ENCODE measurements at regions not wholly inside any gene's neighbourhood (a gene's known extent, or its start where the extent isn't known, plus 50 kb on each side); places are given as distances from the start of the nearest gene placed in this dataset.

DNA sequence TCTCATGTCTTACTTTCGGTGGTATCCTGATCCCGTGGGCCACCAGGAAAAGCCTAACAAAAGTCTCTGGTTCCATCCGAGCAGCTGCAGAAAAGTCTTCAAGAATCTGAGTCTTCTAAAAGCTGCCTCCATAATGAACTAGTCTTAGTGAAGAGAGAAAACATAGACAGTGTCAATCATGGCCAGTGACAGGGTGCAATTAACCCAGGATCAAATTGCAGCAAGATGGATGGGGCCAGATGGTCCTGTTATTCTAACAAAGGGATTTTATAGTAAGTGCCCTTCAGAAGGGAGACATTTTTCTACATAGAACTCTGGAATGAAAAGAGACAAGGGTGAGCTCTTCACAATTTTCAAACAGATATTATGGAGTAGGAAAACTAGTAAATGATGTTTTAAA is 281.6 kb upstream of the ZFP64 start:
- Histone ChIP-seq H3K27me3 (ENCODE audit: insufficient read depth, low read length) (no peaks in the 10 kb centered on the region), H3K9me3 (ENCODE audit: control insufficient read depth in 1 of 2, insufficient read depth in 1 of 2, low read depth in 1 of 2, low read length in 2 of 2) (no peaks in the 10 kb centered on the region), H3K79me2 (ENCODE audit: insufficient read depth, low read length) (no peaks in the 10 kb centered on the region), H3K27ac (ENCODE audit: low read depth, low read length) (no peak overlapping the region), H3K4me3 (replicated peaks in 1 of 2; ENCODE audit: low read depth in 1 of 2, low read length in 2 of 2) (no peak overlapping the region), H3K36me3 (ENCODE audit: control insufficient read depth in 1 of 2, insufficient read depth in 2 of 2, low read length in 2 of 2) (no peaks in the 10 kb centered on the region), H3K9ac (ENCODE audit: low read length) (no peak overlapping the region), H3K4me1 (ENCODE audit: control insufficient read depth in 1 of 2, insufficient read depth in 2 of 2, low read length in 2 of 2) (no peaks in the 10 kb centered on the region), H3K4me2 (ENCODE audit: low read length) (no peak overlapping the region), H2AFZ (ENCODE audit: low read depth, low read length, poor library complexity, severe bottlenecking) (no peak overlapping the region), H4K20me1 (ENCODE audit: insufficient read depth) (no peaks in the 10 kb centered on the region), H3K9me2 (ENCODE audit: insufficient read depth) (no peaks in the 10 kb centered on the region)
- ATAC-seq (no peak), DNase-seq (ENCODE audit: low read depth, low spot score) (no peak)
- TF ChIP-seq ZFX (IDR thresholded peaks at IDR 0.05) (no peak), EZH2 (IDR thresholded peaks at IDR 0.05) (no peak), CTCF (IDR thresholded peaks at IDR 0.05 in 2 of 3, conservative IDR thresholded peaks at IDR 0.05 in 1 of 3; ENCODE audit: borderline replicate concordance in 1 of 3, insufficient read depth in 1 of 3, low read depth in 2 of 3, low read length in 2 of 3) (no peak), JUND (IDR thresholded peaks at IDR 0.05) (no peak), ATF3 (IDR thresholded peaks at IDR 0.05) (no peak), SP1 (IDR thresholded peaks at IDR 0.05; ENCODE audit: low read depth) (no peak), RAD21 (IDR thresholded peaks at IDR 0.05; ENCODE audit: low read depth) (no peak), ZBTB33 (IDR thresholded peaks at IDR 0.05; ENCODE audit: extremely low read depth, insufficient replicate concordance, low read length) (no peak), POLR2AphosphoS5 (IDR thresholded peaks at IDR 0.05; ENCODE audit: low read depth, low read length) (no peak), POLR2A (IDR thresholded peaks at IDR 0.05; ENCODE audit: borderline replicate concordance, extremely low read depth, insufficient read depth, insufficient read length) (no peak), ELF1 (IDR thresholded peaks at IDR 0.05; ENCODE audit: borderline replicate concordance, low read depth) (no peak), ZNF274 (IDR thresholded peaks at IDR 0.05; ENCODE audit: low read depth, low read length) (no peak), CEBPB (IDR thresholded peaks at IDR 0.05; ENCODE audit: low read depth) (no peak), FOSL1 (IDR thresholded peaks at IDR 0.05; ENCODE audit: low read depth) (no peak), SIN3A (IDR thresholded peaks at IDR 0.05; ENCODE audit: low read depth) (no peak)
- TF ChIP-seq, protein P1, sequence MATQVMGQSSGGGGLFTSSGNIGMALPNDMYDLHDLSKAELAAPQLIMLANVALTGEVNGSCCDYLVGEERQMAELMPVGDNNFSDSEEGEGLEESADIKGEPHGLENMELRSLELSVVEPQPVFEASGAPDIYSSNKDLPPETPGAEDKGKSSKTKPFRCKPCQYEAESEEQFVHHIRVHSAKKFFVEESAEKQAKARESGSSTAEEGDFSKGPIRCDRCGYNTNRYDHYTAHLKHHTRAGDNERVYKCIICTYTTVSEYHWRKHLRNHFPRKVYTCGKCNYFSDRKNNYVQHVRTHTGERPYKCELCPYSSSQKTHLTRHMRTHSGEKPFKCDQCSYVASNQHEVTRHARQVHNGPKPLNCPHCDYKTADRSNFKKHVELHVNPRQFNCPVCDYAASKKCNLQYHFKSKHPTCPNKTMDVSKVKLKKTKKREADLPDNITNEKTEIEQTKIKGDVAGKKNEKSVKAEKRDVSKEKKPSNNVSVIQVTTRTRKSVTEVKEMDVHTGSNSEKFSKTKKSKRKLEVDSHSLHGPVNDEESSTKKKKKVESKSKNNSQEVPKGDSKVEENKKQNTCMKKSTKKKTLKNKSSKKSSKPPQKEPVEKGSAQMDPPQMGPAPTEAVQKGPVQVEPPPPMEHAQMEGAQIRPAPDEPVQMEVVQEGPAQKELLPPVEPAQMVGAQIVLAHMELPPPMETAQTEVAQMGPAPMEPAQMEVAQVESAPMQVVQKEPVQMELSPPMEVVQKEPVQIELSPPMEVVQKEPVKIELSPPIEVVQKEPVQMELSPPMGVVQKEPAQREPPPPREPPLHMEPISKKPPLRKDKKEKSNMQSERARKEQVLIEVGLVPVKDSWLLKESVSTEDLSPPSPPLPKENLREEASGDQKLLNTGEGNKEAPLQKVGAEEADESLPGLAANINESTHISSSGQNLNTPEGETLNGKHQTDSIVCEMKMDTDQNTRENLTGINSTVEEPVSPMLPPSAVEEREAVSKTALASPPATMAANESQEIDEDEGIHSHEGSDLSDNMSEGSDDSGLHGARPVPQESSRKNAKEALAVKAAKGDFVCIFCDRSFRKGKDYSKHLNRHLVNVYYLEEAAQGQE (IDR thresholded peaks at IDR 0.05; ENCODE audit: low read depth), result no peak
- RAD21 ChIA-PET (ENCODE audit: low non-redundant PET in 1 of 2, low total read pairs in 2 of 2, uncharacterized antibody in 2 of 2, unreplicated experiment in 2 of 2), result no interaction called here
- no TSS peak for BruUV-seq (replicated peaks)
- intact Hi-C loops (cut with micrococcal nuclease), result no loop called here
- POLR2A ChIA-PET, result no interaction called here
- CTCF ChIA-PET, result no interaction called here

All from HCT116 (cell line).